ENCODE measurements at regions not wholly inside any gene's neighbourhood (a gene's known extent, or its start where the extent isn't known, plus 50 kb on each side); places are given as distances from the start of the nearest gene placed in this dataset.

GRCh38 chr10:9789996-9790395 is 1227.7 kb upstream of the CELF2 start:
- ATAC-seq (no peak), DNase-seq (no peak)
- WGBS, result 60% methylated on average over 5 of the region's 5 CpGs
- H3K4me3 ChIP-seq (ENCODE audit: low read length), result no peak overlapping the region
- H3K27ac ChIP-seq (ENCODE audit: low read length), result no peak overlapping the region
- H3K27me3 ChIP-seq (ENCODE audit: control insufficient read depth, insufficient read depth), result no peaks in the 10 kb centered on the region
- intact Hi-C loops (cut with DNase I), result no loop called here
- no peaks in the 10 kb centered on the region for H3K4me1 ChIP-seq (ENCODE audit: control insufficient read depth, insufficient read depth, low read length)
- H3K9me3 ChIP-seq (ENCODE audit: control insufficient read depth, low read length), result no peaks in the 10 kb centered on the region

- Histone ChIP-seq H3K27me3 (ENCODE audit: control insufficient read depth, insufficient read depth) (no peaks in the 10 kb centered on the region), H3K4me3 (ENCODE audit: low read length) (no peak overlapping the region), H3K9me3 (ENCODE audit: control insufficient read depth, low read length) (no peaks in the 10 kb centered on the region), H3K27ac (ENCODE audit: low read length) (no peak overlapping the region), H3K4me1 (ENCODE audit: control insufficient read depth, insufficient read depth, low read length) (no peaks in the 10 kb centered on the region)
- intact Hi-C loops (cut with DNase I), result no loop called here
- WGBS, result 74% methylated on average over 3 of the region's 3 CpGs
- DNase-seq (no peak), ATAC-seq (no peak)
These were observed 1225.5 kb upstream of the CELF2 start for GRCh38 chr10:9792181-9792580.

DNA sequence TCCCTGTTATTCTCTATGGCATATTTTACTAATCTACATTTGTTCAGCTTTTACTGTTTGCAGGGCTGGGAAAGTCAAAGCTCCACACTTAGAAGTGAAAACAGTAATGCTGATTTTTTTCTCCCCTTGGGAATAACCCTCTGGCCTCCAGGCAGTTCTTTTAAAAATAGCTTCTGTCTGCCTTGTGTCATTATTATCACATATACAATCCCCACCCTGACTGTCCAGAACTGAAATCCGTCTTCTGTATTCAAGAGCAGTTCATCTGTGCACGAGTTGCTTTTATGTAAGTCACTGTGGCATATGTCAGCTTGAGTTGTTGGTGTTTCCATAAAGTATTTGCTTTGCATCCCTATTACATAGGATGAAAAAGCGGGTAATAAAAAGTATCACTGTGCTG is 1221.1 kb upstream of the CELF2 start:
- Histone ChIP-seq H3K27me3 (ENCODE audit: control insufficient read depth, insufficient read depth) (no peaks in the 10 kb centered on the region), H3K4me1 (ENCODE audit: control insufficient read depth, insufficient read depth, low read length) (no peaks in the 10 kb centered on the region), H3K9me3 (ENCODE audit: control insufficient read depth, low read length) (no peaks in the 10 kb centered on the region), H3K27ac (ENCODE audit: low read length) (no peak overlapping the region), H3K4me3 (ENCODE audit: low read length) (no peak overlapping the region)
- intact Hi-C loops (cut with DNase I), result no loop called here
- DNase-seq, result no peak
- WGBS, result 30% methylated on average over 3 of the region's 3 CpGs
- ATAC-seq, result peak in 1 of 2 donors; percentile 40

- intact Hi-C loops (cut with DNase I), result no loop called here
These were observed 1217.7 kb upstream of the CELF2 start for GRCh38 chr10:9800011-9800410.

GRCh38 chr10:9800571-9800970 is 1217.1 kb upstream of the CELF2 start:
- no peaks in the 10 kb centered on the region for H3K9me3 ChIP-seq (ENCODE audit: control insufficient read depth, low read length)
- DNase-seq (no peak), ATAC-seq (no peak)
- no peaks in the 10 kb centered on the region for H3K27me3 ChIP-seq (ENCODE audit: control insufficient read depth, insufficient read depth)
- H3K4me1 ChIP-seq (ENCODE audit: control insufficient read depth, insufficient read depth, low read length), result no peaks in the 10 kb centered on the region
- no peak overlapping the region for H3K4me3 ChIP-seq (ENCODE audit: low read length)
- intact Hi-C loops (cut with DNase I), result no loop called here
- no peak overlapping the region for H3K27ac ChIP-seq (ENCODE audit: low read length)
- 80% methylated on average over 2 of the region's 2 CpGs for WGBS

More at GRCh38 chr10:9800011-9800410, 1217.7 kb upstream of the CELF2 start:
- H3K9me3 ChIP-seq (ENCODE audit: control insufficient read depth, low read length), result no peaks in the 10 kb centered on the region
- H3K4me1 ChIP-seq (ENCODE audit: control insufficient read depth, insufficient read depth, low read length), result no peaks in the 10 kb centered on the region
- ATAC-seq (no peak), DNase-seq (no peak)
- 58% methylated on average over 1 of the region's 1 CpG for WGBS
- no peak overlapping the region for H3K4me3 ChIP-seq (ENCODE audit: low read length)
- H3K27me3 ChIP-seq (ENCODE audit: control insufficient read depth, insufficient read depth), result no peaks in the 10 kb centered on the region
- no peak overlapping the region for H3K27ac ChIP-seq (ENCODE audit: low read length)

GRCh38 chr10:9807846-9808245 is 1209.8 kb upstream of the CELF2 start:
- ATAC-seq, result no peak
- intact Hi-C loops (cut with DNase I), result no loop called here
- H3K4me1 ChIP-seq (ENCODE audit: control insufficient read depth, insufficient read depth, low read length), result no peaks in the 10 kb centered on the region

DNA sequence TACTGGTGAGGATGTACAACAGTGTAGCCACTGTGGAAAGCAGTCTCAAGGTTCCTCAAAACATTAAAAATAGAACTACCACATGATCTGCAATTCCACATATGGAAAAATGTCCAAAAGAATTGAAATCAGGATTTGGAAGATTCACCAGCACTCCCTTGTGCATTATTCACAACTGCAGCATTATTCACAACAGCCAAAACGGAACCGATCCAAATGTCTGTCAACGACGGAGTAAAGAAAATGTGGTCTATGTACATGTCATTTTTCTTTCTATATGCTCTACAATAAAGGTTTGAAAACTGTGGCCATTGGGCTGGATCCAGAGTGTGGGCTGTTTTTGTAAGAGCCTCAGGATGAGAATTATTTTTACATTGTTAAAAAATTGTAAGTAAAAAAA is 1206.1 kb upstream of the CELF2 start:
- no peaks in the 10 kb centered on the region for H3K9me3 ChIP-seq (ENCODE audit: control insufficient read depth, low read length)
- DNase-seq (no peak), ATAC-seq (no peak)
- no peak overlapping the region for H3K27ac ChIP-seq (ENCODE audit: low read length)
- H3K4me1 ChIP-seq (ENCODE audit: control insufficient read depth, insufficient read depth, low read length), result no peaks in the 10 kb centered on the region
- intact Hi-C loops (cut with DNase I), result no loop called here
- no peaks in the 10 kb centered on the region for H3K27me3 ChIP-seq (ENCODE audit: control insufficient read depth, insufficient read depth)
- WGBS, result 63% methylated on average over 4 of the region's 4 CpGs
- no peak overlapping the region for H3K4me3 ChIP-seq (ENCODE audit: low read length)

More at GRCh38 chr10:9807846-9808245, 1209.8 kb upstream of the CELF2 start:
- WGBS, result 26% methylated on average over 4 of the region's 4 CpGs
- no peak overlapping the region for H3K4me3 ChIP-seq (ENCODE audit: low read length)
- no peaks in the 10 kb centered on the region for H3K9me3 ChIP-seq (ENCODE audit: control insufficient read depth, low read length)
- no peak overlapping the region for H3K27ac ChIP-seq (ENCODE audit: low read length)
- DNase-seq, result no peak
- H3K27me3 ChIP-seq (ENCODE audit: control insufficient read depth, insufficient read depth), result no peaks in the 10 kb centered on the region

DNA sequence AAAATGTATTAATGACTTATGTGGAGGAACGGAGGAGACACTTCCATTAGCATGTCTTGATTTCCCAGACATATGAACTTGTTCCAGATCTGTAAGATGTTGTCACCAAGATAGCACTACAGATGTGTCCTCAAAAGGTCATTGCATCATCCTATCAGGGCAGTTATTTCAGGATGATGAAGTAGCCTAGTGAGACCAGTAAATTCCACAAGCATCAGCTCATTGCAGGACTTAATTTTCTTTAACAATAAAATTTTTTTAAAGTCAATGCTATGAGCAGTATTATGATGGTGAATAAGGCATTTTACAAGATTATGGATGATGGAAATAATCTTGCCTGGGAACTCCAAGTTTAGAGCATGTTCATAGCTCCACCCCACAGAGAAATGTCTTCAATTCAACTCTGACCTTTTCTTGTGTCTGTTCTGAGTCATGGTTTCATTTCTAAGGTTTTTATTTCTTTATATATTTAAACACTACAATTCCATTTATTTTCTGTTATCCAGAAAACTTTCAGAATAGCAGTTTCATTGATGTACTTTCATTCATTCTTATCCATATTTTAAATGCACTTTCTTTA is 1203.3 kb upstream of the CELF2 start:
- intact Hi-C loops (cut with DNase I), result no loop called here
- no peak for DNase-seq
- 60% methylated on average over 1 of the region's 1 CpG for WGBS

DNA sequence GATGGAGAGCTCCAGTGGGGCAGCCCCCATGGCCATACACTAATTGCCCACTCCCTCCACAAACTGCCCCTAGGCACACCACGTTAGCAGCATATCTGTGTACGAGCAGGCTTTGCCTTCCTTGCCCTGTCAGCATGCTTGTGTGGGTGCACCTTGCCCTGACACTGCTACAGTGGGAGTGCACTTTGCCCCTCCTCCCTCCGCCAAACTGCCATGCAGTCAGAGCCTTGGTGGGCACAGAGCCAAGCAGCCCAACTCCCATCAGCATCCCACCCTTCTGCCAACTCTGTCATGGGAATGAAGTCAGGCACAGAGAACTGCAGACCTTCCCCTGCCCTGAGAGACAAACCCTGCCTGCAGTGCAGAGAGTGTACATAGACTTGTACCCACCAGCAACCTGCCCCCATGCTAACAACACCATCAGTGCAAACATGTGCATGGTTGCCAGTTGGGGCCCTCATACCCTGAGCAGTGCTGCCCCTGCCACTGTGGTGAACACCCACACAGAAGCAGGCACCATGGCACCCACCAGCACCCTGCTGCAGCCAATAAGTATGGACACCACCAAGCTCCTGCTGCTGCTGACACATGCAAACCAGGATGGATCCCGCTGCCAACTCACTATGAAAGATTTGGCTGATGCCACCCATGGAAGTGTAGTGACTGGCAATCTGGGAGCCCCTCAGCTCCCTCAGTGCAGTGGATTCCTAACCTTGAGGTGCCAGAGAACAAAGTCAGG is 1197.7 kb upstream of the CELF2 start:
- no peaks in the 10 kb centered on the region for H3K9me3 ChIP-seq (ENCODE audit: control insufficient read depth, low read length)
- 83% methylated on average over 4 of the region's 4 CpGs for WGBS
- no peak for ATAC-seq
- no peak overlapping the region for H3K4me3 ChIP-seq (ENCODE audit: low read length)
- intact Hi-C loops (cut with DNase I), result no loop called here
- no peaks in the 10 kb centered on the region for H3K4me1 ChIP-seq (ENCODE audit: control insufficient read depth, insufficient read depth, low read length)
- no peak for DNase-seq
- H3K27me3 ChIP-seq (ENCODE audit: control insufficient read depth, insufficient read depth), result no peaks in the 10 kb centered on the region
- H3K27ac ChIP-seq (ENCODE audit: low read length), result no peak overlapping the region

More for the DNA sequence above, 1203.3 kb upstream of the CELF2 start:
- Histone ChIP-seq H3K27me3 (ENCODE audit: control insufficient read depth, insufficient read depth) (no peaks in the 10 kb centered on the region), H3K4me3 (ENCODE audit: low read length) (no peak overlapping the region), H3K27ac (ENCODE audit: low read length) (no peak overlapping the region), H3K9me3 (ENCODE audit: control insufficient read depth, low read length) (no peaks in the 10 kb centered on the region), H3K4me1 (ENCODE audit: control insufficient read depth, insufficient read depth, low read length) (no peaks in the 10 kb centered on the region)
- no peak for ATAC-seq

- DNase-seq (no peak), ATAC-seq (no peak)
- no peaks in the 10 kb centered on the region for H3K27me3 ChIP-seq (ENCODE audit: control insufficient read depth, insufficient read depth)
- H3K27ac ChIP-seq (ENCODE audit: low read length), result no peak overlapping the region
- WGBS, result 48% methylated on average over 1 of the region's 1 CpG
- no peak overlapping the region for H3K4me3 ChIP-seq (ENCODE audit: low read length)
- H3K4me1 ChIP-seq (ENCODE audit: control insufficient read depth, insufficient read depth, low read length), result no peaks in the 10 kb centered on the region
- intact Hi-C loops (cut with DNase I), result no loop called here
- H3K9me3 ChIP-seq (ENCODE audit: control insufficient read depth, low read length), result no peaks in the 10 kb centered on the region
These were observed 1194.3 kb upstream of the CELF2 start for GRCh38 chr10:9823268-9823930.

DNA sequence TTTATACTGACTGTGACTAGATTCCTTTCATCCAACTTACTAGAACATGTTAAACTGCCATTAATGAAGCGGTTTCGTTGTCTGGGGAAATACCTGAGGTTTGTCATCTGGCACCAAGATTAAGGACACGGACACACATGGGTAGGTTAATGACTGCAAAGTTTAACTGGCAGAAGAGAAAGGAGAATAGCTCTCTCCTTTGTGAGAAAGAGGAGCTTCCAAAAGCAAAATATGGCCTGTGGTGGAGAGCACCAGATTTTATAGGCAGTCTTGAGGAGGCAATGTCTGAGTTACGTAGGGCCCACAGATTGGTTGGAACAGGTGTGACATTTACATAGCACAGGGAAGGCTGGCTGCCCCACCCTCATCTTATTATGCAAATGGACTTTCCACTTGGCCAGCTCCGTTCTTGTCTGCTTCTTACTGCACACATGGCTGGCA is 1193.0 kb upstream of the CELF2 start:
- ATAC-seq (no peak), DNase-seq (no peak)
- no peaks in the 10 kb centered on the region for H3K9me3 ChIP-seq (ENCODE audit: control insufficient read depth, low read length)
- H3K27me3 ChIP-seq (ENCODE audit: control insufficient read depth, insufficient read depth), result no peaks in the 10 kb centered on the region
- WGBS, result 88% methylated on average over 5 of the region's 5 CpGs
- H3K4me1 ChIP-seq (ENCODE audit: control insufficient read depth, insufficient read depth, low read length), result no peaks in the 10 kb centered on the region
- H3K4me3 ChIP-seq (ENCODE audit: low read length), result no peak overlapping the region
- H3K27ac ChIP-seq (ENCODE audit: low read length), result no peak overlapping the region
- intact Hi-C loops (cut with DNase I), result no loop called here

Data from right cardiac atrium (tissue), 5 donors.